OCI-LY3 (cell line): ENCODE measurements at regions not wholly inside any gene's neighbourhood (a gene's known extent, or its start where the extent isn't known, plus 50 kb on each side); places are given as distances from the start of the nearest gene placed in this dataset.

Source experiments
- CTCF ChIP-seq: fragments of 200-600, 300-600 bp; sonication (generic); IDR thresholded peaks from 2 replicates; pipeline ENCODE4 v1.5.1; 2014; ENCODE audit warnings: antibody characterized with exemption, low read length, low read depth
- EZH2phosphoT487 ChIP-seq: fragments of 200-600 bp; shearing (Covaris generic); IDR thresholded peaks from 2 replicates; pipeline ENCODE4 v1.6.1; 2018; ENCODE audit warnings: antibody characterized with exemption, mixed run types, low read depth

GRCh38 chr13:61144834-61145593, 270.6 kb downstream of the PCDH20 start:
- TF ChIP-seq EZH2phosphoT487 (no peak), CTCF (no peak)
